ENCODE measurements at regions not wholly inside any gene's neighbourhood (a gene's known extent, or its start where the extent isn't known, plus 50 kb on each side); places are given as distances from the start of the nearest gene placed in this dataset.

- no peak for TF ChIP-seq CTCF (IDR thresholded peaks at IDR 0.05)
- no peak for TF ChIP-seq POLR2A (IDR thresholded peaks at IDR 0.05)
These were observed 516.6 kb upstream of the MEF2C start for GRCh38 chr5:89399548-89399947.
